ENCODE measurements at regions not wholly inside any gene's neighbourhood (a gene's known extent, or its start where the extent isn't known, plus 50 kb on each side); places are given as distances from the start of the nearest gene placed in this dataset.

GRCh38 chr13:79645569-79645968 lies 164.6 kb downstream of the NDFIP2 start:
- TF ChIP-seq EP300 (IDR thresholded peaks at IDR 0.05; ENCODE audit: low read depth): no peak
- TF ChIP-seq CTCF (IDR thresholded peaks at IDR 0.05): no peak

Measured in transverse colon (tissue), 3 donors.